Mesendoderm (in vitro differentiated cells): ENCODE measurements at regions not wholly inside any gene's neighbourhood (a gene's known extent, or its start where the extent isn't known, plus 50 kb on each side); places are given as distances from the start of the nearest gene placed in this dataset.

Source experiments
- DNase-seq: peaks from one replicate; pipeline ENCODE4 v3.0.0; 2013
- H2AK5ac ChIP-seq: 2 replicates; pipeline ENCODE4 v1.6.1; 2013; ENCODE audit warnings: low read length, inconsistent platforms
- H2BK120ac ChIP-seq: 2 replicates; pipeline ENCODE4 v1.6.1; 2013; ENCODE audit warnings: low read depth, mild to moderate bottlenecking, low read length, moderate library complexity, mixed read lengths
- H2BK15ac ChIP-seq: replicated peaks from 2 replicates; pipeline ENCODE4 v1.6.1; 2013; ENCODE audit warnings: low read depth, mild to moderate bottlenecking, moderate library complexity
- H2BK5ac ChIP-seq: 2 replicates; pipeline ENCODE4 v1.6.1; 2013; ENCODE audit warnings: low read length, inconsistent platforms
- H3K18ac ChIP-seq: 2 replicates; pipeline ENCODE4 v1.6.1; 2013; ENCODE audit warnings: mild to moderate bottlenecking, low read length, mixed read lengths
- H3K23ac ChIP-seq: one replicate; pipeline ENCODE4 v1.6.1; 2013; ENCODE audit warnings: low read length
- H3K27ac ChIP-seq: 2 replicates; pipeline ENCODE4 v1.5.1; 2013; ENCODE audit warnings: low read depth, mild to moderate bottlenecking, inconsistent platforms, low read length, moderate library complexity
- H3K27me3 ChIP-seq: 2 replicates; pipeline ENCODE4 v1.6.1; 2013; ENCODE audit warnings: low read length, control low read depth, mild to moderate bottlenecking, inconsistent platforms; ENCODE audit not compliant: insufficient read depth, poor library complexity
- H3K36me3 ChIP-seq: 2 replicates; pipeline ENCODE4 v1.6.1; 2013; ENCODE audit warnings: low read length, inconsistent platforms; ENCODE audit not compliant: control insufficient read depth, insufficient read depth
- H3K4ac ChIP-seq: one replicate; pipeline ENCODE4 v1.6.1; 2013; ENCODE audit warnings: low read depth, mild to moderate bottlenecking, low read length, moderate library complexity
- H3K4me1 ChIP-seq: 2 replicates; pipeline ENCODE4 v1.6.1; 2013; ENCODE audit warnings: low read depth, low read length, inconsistent platforms; ENCODE audit not compliant: control insufficient read depth
- H3K4me2 ChIP-seq: 2 replicates; pipeline ENCODE4 v1.6.1; 2013; ENCODE audit warnings: low read length
- H3K4me3 ChIP-seq: 2 replicates; pipeline ENCODE4 v1.5.1; 2013; ENCODE audit warnings: mild to moderate bottlenecking, low read length
- H3K56ac ChIP-seq: one replicate; pipeline ENCODE4 v1.6.1; 2013; ENCODE audit warnings: low read length
- H3K79me1 ChIP-seq: 2 replicates; pipeline ENCODE4 v1.6.1; 2013; ENCODE audit warnings: low read length, inconsistent platforms
- H3K79me2 ChIP-seq: 2 replicates; pipeline ENCODE4 v1.6.1; 2013; ENCODE audit warnings: mild to moderate bottlenecking, low read length; ENCODE audit not compliant: control insufficient read depth, insufficient read depth
- H3K9ac ChIP-seq: 2 replicates; pipeline ENCODE4 v1.6.1; 2013; ENCODE audit warnings: low read length, inconsistent platforms
- H4K5ac ChIP-seq: one replicate; pipeline ENCODE4 v1.6.1; 2013; ENCODE audit warnings: low read length
- H4K8ac ChIP-seq: one replicate; pipeline ENCODE4 v1.6.1; 2013; ENCODE audit warnings: low read depth, mild to moderate bottlenecking, control low read depth, low read length, moderate library complexity
- WGBS: extraction: QIAGEN DNeasy Blood & Tissue Kit; methylation state at CpG from one replicate; pipeline ENCODE4 v1.1.7; 2013; ENCODE audit warnings: low lambda C conversion rate, missing lambda C conversion rate; ENCODE audit not compliant: insufficient coverage; ENCODE audit errors: extremely low coverage; 5-methylcytosine and 5-hydroxymethylcytosine counted together

GRCh38 chr1:219520241-219520640 lies 92.7 kb downstream of the ZC3H11B start:
- Histone ChIP-seq H2BK120ac (no peak overlapping the region), H3K18ac (no peak overlapping the region), H3K79me2 (no peaks in the 10 kb centered on the region), H3K27ac (no peak overlapping the region), H2BK15ac (no peak overlapping the region), H3K4me3 (no peak overlapping the region), H3K27me3 (no peaks in the 10 kb centered on the region), H3K4me2 (no peak overlapping the region), H4K8ac (no peak overlapping the region), H3K23ac (no peak overlapping the region), H3K4ac (no peak overlapping the region), H3K36me3 (no peaks in the 10 kb centered on the region), H2BK5ac (no peak overlapping the region), H4K5ac (no peak overlapping the region), H3K9ac (no peak overlapping the region), H3K56ac (no peak overlapping the region), H3K4me1 (no peaks in the 10 kb centered on the region), H2AK5ac (no peak overlapping the region), H3K79me1 (no peaks in the 10 kb centered on the region)
- no CpG with 5 or more reads among the region's 3 CpGs for WGBS
- DNase-seq: no peak

DNA sequence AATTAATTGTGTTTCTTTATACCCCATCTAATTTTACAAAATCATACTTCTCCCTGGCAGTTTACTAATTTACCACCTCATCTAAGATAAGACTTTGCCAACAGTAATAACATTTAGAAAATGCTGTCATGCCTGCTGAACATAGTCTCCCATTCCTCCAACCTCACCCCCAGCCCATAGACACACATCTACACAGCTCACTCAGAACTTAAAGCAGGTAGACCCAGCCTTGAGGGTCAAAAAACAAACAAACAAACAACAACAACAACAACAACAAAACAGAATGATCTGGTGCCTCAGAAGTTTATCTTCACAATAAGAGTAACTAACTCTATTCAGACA lies 94.0 kb downstream of the ZC3H11B start:
- no peak overlapping the region for H4K8ac ChIP-seq
- H2AK5ac ChIP-seq: no peak overlapping the region
- H3K79me1 ChIP-seq: no peaks in the 10 kb centered on the region
- H3K36me3 ChIP-seq: no peaks in the 10 kb centered on the region
- no peak overlapping the region for H3K23ac ChIP-seq
- no peak overlapping the region for H3K27ac ChIP-seq
- no peak overlapping the region for H2BK5ac ChIP-seq
- no peak overlapping the region for H4K5ac ChIP-seq
- no peaks in the 10 kb centered on the region for H3K4me1 ChIP-seq
- no peak overlapping the region for H3K56ac ChIP-seq
- H3K4me3 ChIP-seq: no peak overlapping the region
- no peak overlapping the region for H3K4me2 ChIP-seq
- no peak overlapping the region for H3K18ac ChIP-seq
- H3K4ac ChIP-seq: no peak overlapping the region
- no peak overlapping the region for H2BK15ac ChIP-seq
- no peaks in the 10 kb centered on the region for H3K27me3 ChIP-seq
- no peak overlapping the region for H3K9ac ChIP-seq
- no peaks in the 10 kb centered on the region for H3K79me2 ChIP-seq
- no peak overlapping the region for H2BK120ac ChIP-seq
- no peak for DNase-seq

GRCh38 chr1:219518168-219518906 lies 94.6 kb downstream of the ZC3H11B start:
- H3K4me1 ChIP-seq: no peaks in the 10 kb centered on the region
- H2BK120ac ChIP-seq: no peak overlapping the region
- WGBS: no CpG with 5 or more reads among the region's 3 CpGs
- no peak overlapping the region for H3K4ac ChIP-seq
- H2AK5ac ChIP-seq: no peak overlapping the region
- H3K9ac ChIP-seq: no peak overlapping the region
- no peak overlapping the region for H3K18ac ChIP-seq
- no peak overlapping the region for H3K56ac ChIP-seq
- H3K36me3 ChIP-seq: no peaks in the 10 kb centered on the region
- H3K79me2 ChIP-seq: no peaks in the 10 kb centered on the region
- H3K79me1 ChIP-seq: no peaks in the 10 kb centered on the region
- H2BK15ac ChIP-seq: no peak overlapping the region
- peak; percentile 41 for DNase-seq
- no peaks in the 10 kb centered on the region for H3K27me3 ChIP-seq
- no peak overlapping the region for H2BK5ac ChIP-seq
- H3K23ac ChIP-seq: no peak overlapping the region
- no peak overlapping the region for H4K5ac ChIP-seq
- H3K27ac ChIP-seq: no peak overlapping the region
- H3K4me3 ChIP-seq: no peak overlapping the region
- no peak overlapping the region for H4K8ac ChIP-seq
- no peak overlapping the region for H3K4me2 ChIP-seq

- Histone ChIP-seq H3K18ac (no peak overlapping the region), H3K4me2 (no peak overlapping the region), H3K4ac (no peak overlapping the region), H4K5ac (no peak overlapping the region), H3K27ac (no peak overlapping the region), H2BK15ac (no peak overlapping the region), H3K4me1 (no peaks in the 10 kb centered on the region), H2BK120ac (no peak overlapping the region), H3K79me2 (no peaks in the 10 kb centered on the region), H3K79me1 (no peaks in the 10 kb centered on the region), H4K8ac (no peak overlapping the region), H3K23ac (no peak overlapping the region), H3K9ac (no peak overlapping the region), H3K27me3 (no peaks in the 10 kb centered on the region), H2AK5ac (no peak overlapping the region), H2BK5ac (no peak overlapping the region), H3K4me3 (no peak overlapping the region), H3K36me3 (no peaks in the 10 kb centered on the region), H3K56ac (no peak overlapping the region)
- peak; percentile 66 for DNase-seq
- no CpG with 5 or more reads among the region's 3 CpGs for WGBS
Observed at GRCh38 chr1:219517031-219517430, 95.9 kb downstream of the ZC3H11B start.

GRCh38 chr1:219514728-219515127 lies 98.2 kb downstream of the ZC3H11B start:
- no peak overlapping the region for H2BK15ac ChIP-seq
- H3K4ac ChIP-seq: no peak overlapping the region
- no peak for DNase-seq
- no peaks in the 10 kb centered on the region for H3K4me1 ChIP-seq
- no peak overlapping the region for H3K4me3 ChIP-seq
- no peaks in the 10 kb centered on the region for H3K79me1 ChIP-seq
- no peak overlapping the region for H4K8ac ChIP-seq
- no peak overlapping the region for H3K23ac ChIP-seq
- H3K18ac ChIP-seq: no peak overlapping the region
- H3K56ac ChIP-seq: no peak overlapping the region
- no peaks in the 10 kb centered on the region for H3K79me2 ChIP-seq
- H3K4me2 ChIP-seq: no peak overlapping the region
- WGBS: no CpG with 5 or more reads among the region's 3 CpGs
- H3K27ac ChIP-seq: no peak overlapping the region
- H3K9ac ChIP-seq: no peak overlapping the region
- no peaks in the 10 kb centered on the region for H3K27me3 ChIP-seq
- no peak overlapping the region for H2BK120ac ChIP-seq
- no peak overlapping the region for H2AK5ac ChIP-seq
- no peak overlapping the region for H2BK5ac ChIP-seq
- no peaks in the 10 kb centered on the region for H3K36me3 ChIP-seq
- no peak overlapping the region for H4K5ac ChIP-seq

DNA sequence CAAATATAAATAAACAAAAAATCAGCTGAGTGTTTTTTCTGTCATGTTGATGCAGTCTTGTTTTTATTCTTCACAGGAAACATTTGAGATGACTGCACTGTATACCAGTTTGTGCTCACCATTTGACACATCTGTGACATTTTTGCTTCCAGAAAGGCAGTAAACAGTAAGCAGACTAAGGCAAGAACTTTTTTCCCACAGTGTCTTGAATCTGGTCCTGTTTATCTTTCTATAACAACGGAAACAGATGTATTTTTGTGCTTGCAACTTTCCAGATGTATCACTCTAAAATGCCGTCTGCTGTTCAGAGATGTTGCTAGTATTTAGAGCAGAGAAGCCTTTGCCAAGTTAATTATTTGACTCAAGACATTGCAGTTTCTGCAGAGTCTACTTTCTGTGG lies 105.5 kb downstream of the ZC3H11B start:
- no peak overlapping the region for H3K9ac ChIP-seq
- no peak overlapping the region for H2BK15ac ChIP-seq
- WGBS: no CpG with 5 or more reads among the region's 2 CpGs
- no peak overlapping the region for H3K4me3 ChIP-seq
- H3K4ac ChIP-seq: no peak overlapping the region
- H3K56ac ChIP-seq: no peak overlapping the region
- no peaks in the 10 kb centered on the region for H3K4me1 ChIP-seq
- no peak overlapping the region for H4K8ac ChIP-seq
- no peak overlapping the region for H2BK120ac ChIP-seq
- no peak overlapping the region for H3K23ac ChIP-seq
- DNase-seq: no peak
- H3K27me3 ChIP-seq: no peaks in the 10 kb centered on the region
- no peak overlapping the region for H3K4me2 ChIP-seq
- H2AK5ac ChIP-seq: no peak overlapping the region
- H3K18ac ChIP-seq: no peak overlapping the region
- H4K5ac ChIP-seq: no peak overlapping the region
- H2BK5ac ChIP-seq: no peak overlapping the region
- H3K79me2 ChIP-seq: no peaks in the 10 kb centered on the region
- H3K27ac ChIP-seq: no peak overlapping the region
- H3K79me1 ChIP-seq: no peaks in the 10 kb centered on the region
- no peaks in the 10 kb centered on the region for H3K36me3 ChIP-seq
